ENCODE measurements at regions not wholly inside any gene's neighbourhood (a gene's known extent, or its start where the extent isn't known, plus 50 kb on each side); places are given as distances from the start of the nearest gene placed in this dataset.

- peaks cover 2% of the 10 kb centered on the region for H3K4me1 ChIP-seq (ENCODE audit: control insufficient read depth, insufficient read depth, low read length)
- H3K4me3 ChIP-seq (ENCODE audit: low read depth, low read length) = no peak overlapping the region
- no peaks in the 10 kb centered on the region for H3K9me3 ChIP-seq (ENCODE audit: control insufficient read depth, insufficient read depth, low read depth, low read length)
- no peak for TF ChIP-seq ZNF600 (tag by site-specific recombination; IDR thresholded peaks at IDR 0.05)
- TF ChIP-seq ZNF560 (tag by site-specific recombination; IDR thresholded peaks at IDR 0.05; ENCODE audit: borderline replicate concordance) = no peak
- TF ChIP-seq ZNF626 (tag by site-specific recombination; IDR thresholded peaks at IDR 0.05) = no peak
- TF ChIP-seq ZNF629 (tag by site-specific recombination; IDR thresholded peaks at IDR 0.05) = no peak
- TF ChIP-seq PRDM6 (tag by site-specific recombination; IDR thresholded peaks at IDR 0.05) = no peak
- TF ChIP-seq ZNF521 (tag by site-specific recombination; IDR thresholded peaks at IDR 0.05) = no peak
- no peak for TF ChIP-seq ZNF555 (tag by site-specific recombination; conservative IDR thresholded peaks at IDR 0.05)
- no peak for TF ChIP-seq ZNF10 (tag by site-specific recombination; IDR thresholded peaks at IDR 0.05)
- no peak for TF ChIP-seq ZBTB21 (tag by site-specific recombination; IDR thresholded peaks at IDR 0.05)
- TF ChIP-seq ZNF677 (tag by site-specific recombination; IDR thresholded peaks at IDR 0.05) = no peak
- TF ChIP-seq ZNF843 (tag by site-specific recombination; IDR thresholded peaks at IDR 0.05) = no peak
- TF ChIP-seq AEBP2 (tag by site-specific recombination; IDR thresholded peaks at IDR 0.05; ENCODE audit: borderline replicate concordance) = no peak
- no peak for TF ChIP-seq ZNF341 (tag by site-specific recombination; IDR thresholded peaks at IDR 0.05; ENCODE audit: low read depth)
- no peak for TF ChIP-seq ZNF621 (tag by site-specific recombination; IDR thresholded peaks at IDR 0.05)
- TF ChIP-seq ZNF350 (tag by site-specific recombination; IDR thresholded peaks at IDR 0.05) = no peak
- no peak for TF ChIP-seq ZNF654 (tag by site-specific recombination; IDR thresholded peaks at IDR 0.05; ENCODE audit: low read depth)
- no peak for TF ChIP-seq ZNF692 (tag by site-specific recombination; IDR thresholded peaks at IDR 0.05)
- no peak for TF ChIP-seq KLF9 (tag by site-specific recombination; IDR thresholded peaks at IDR 0.05; ENCODE audit: low read depth)
- TF ChIP-seq ZFHX2 (tag by site-specific recombination; conservative IDR thresholded peaks at IDR 0.05) = no peak
- no peak overlapping the region for H3K27ac ChIP-seq (ENCODE audit: extremely low read depth, low read depth, low read length)
- no peaks in the 10 kb centered on the region for H3K36me3 ChIP-seq (ENCODE audit: control insufficient read depth in 2 of 2, insufficient read depth in 1 of 2, low read length in 2 of 2)
- POLR2A ChIA-PET = no interaction called here
- CTCF ChIA-PET = no interaction called here
These were observed 396.2 kb upstream of the CDIN1 start for GRCh38 chr15:36183201-36183600.

GRCh38 chr15:36185438-36185837, 394.0 kb upstream of the CDIN1 start:
- no peaks in the 10 kb centered on the region for H3K36me3 ChIP-seq (ENCODE audit: control insufficient read depth in 2 of 2, insufficient read depth in 1 of 2, low read length in 2 of 2)
- H3K4me3 ChIP-seq (ENCODE audit: low read depth, low read length) = no peak overlapping the region
- H3K9me3 ChIP-seq (ENCODE audit: control insufficient read depth, insufficient read depth, low read depth, low read length) = no peaks in the 10 kb centered on the region
- no peaks in the 10 kb centered on the region for H3K4me1 ChIP-seq (ENCODE audit: control insufficient read depth, insufficient read depth, low read length)
- ChIA-PET CTCF (no interaction called here), POLR2A (no interaction called here)
- no peak overlapping the region for H3K27ac ChIP-seq (ENCODE audit: extremely low read depth, low read depth, low read length)
- TF ChIP-seq ZBTB20 (tag by site-specific recombination; IDR thresholded peaks at IDR 0.05) = no peak
- TF ChIP-seq ZNF670 (tag by site-specific recombination; IDR thresholded peaks at IDR 0.05; ENCODE audit: low read depth) = no peak
- no peak for TF ChIP-seq ZNF645 (tag by site-specific recombination; IDR thresholded peaks at IDR 0.05)
- TF ChIP-seq ZNF692 (tag by site-specific recombination; IDR thresholded peaks at IDR 0.05) = no peak
- no peak for TF ChIP-seq ZBTB6 (tag by site-specific recombination; IDR thresholded peaks at IDR 0.05)
- no peak for TF ChIP-seq MYNN (tag by site-specific recombination; IDR thresholded peaks at IDR 0.05; ENCODE audit: borderline replicate concordance)
- TF ChIP-seq ZNF169 (tag by site-specific recombination; IDR thresholded peaks at IDR 0.05) = no peak
- TF ChIP-seq ZNF792 (tag by site-specific recombination; IDR thresholded peaks at IDR 0.05) = no peak
- TF ChIP-seq ELK4 (IDR thresholded peaks at IDR 0.05; ENCODE audit: borderline replicate concordance, low read depth, low read length) = no peak
- no peak for TF ChIP-seq ZNF768 (tag by site-specific recombination; IDR thresholded peaks at IDR 0.05)

Data from HEK293 (cell line).